Activated naive CD4-positive, alpha-beta T cell treated with anti-CD3 and anti-CD28 coated beads, Interleukin-2, amount 50 U/mL, for 24 hours (primary cell): ENCODE measurements at regions not wholly inside any gene's neighbourhood (a gene's known extent, or its start where the extent isn't known, plus 50 kb on each side); places are given as distances from the start of the nearest gene placed in this dataset.

ENCODE experiments used
- H3K27ac Mint-ChIP-seq: one replicate; pipeline ENCODE4 v1.8.0; 2021; ENCODE audit warnings: mild to moderate bottlenecking, mixed read lengths
- H3K27me3 Mint-ChIP-seq: one replicate; pipeline ENCODE4 v1.8.0; 2021; ENCODE audit warnings: mixed read lengths
- H3K36me3 Mint-ChIP-seq: one replicate; pipeline ENCODE4 v1.8.0; 2021; ENCODE audit warnings: mixed read lengths
- H3K4me1 Mint-ChIP-seq: one replicate; pipeline ENCODE4 v1.8.0; 2021; ENCODE audit warnings: mixed read lengths
- H3K4me3 Mint-ChIP-seq: one replicate; pipeline ENCODE4 v1.8.0; 2021; ENCODE audit warnings: mild to moderate bottlenecking, mixed read lengths
- H3K9me3 Mint-ChIP-seq: one replicate; pipeline ENCODE4 v1.8.0; 2021; ENCODE audit warnings: mixed read lengths

DNA sequence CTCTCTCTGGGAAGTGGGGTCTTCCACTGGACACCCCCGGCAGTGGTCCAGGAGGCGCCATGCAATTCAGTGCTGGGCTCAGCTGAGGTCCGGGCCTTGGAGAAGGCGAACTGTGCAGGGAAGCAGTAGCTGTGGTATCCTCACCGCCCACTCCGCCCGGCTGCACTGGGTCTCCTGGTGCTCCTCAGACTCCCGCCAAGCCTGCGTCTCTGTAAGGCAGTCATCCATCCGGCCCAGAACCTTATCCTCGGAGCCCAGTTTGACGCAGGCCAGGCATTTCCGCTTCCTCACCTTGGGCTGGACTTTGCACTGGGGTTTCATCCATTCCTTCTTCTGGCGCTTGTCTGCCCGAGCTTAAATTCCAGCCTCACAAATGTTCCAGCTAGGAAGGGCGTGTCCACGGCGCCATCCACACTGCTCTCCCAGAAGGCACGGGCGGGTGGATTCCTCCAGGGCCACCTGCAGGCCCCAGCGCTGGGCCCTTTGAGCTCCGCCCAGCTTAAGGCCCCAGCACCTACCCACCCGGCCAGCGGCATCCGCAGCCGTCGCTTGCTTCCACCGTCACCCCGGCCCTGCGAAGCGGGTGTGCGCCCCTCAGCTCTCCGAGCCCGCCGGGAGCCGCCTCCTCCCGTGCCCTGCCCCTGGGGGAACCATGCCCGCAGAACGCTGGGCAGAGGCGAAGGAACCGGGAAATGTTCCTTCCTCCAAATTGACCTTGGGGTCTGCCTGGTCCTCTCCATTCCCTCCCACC, 1884.8 kb downstream of the TP53TG3F start:
- H3K9me3 Mint-ChIP-seq: peaks cover 25% of the 10 kb centered on the region
- no peaks in the 10 kb centered on the region for H3K4me1 Mint-ChIP-seq
- H3K36me3 Mint-ChIP-seq: no peaks in the 10 kb centered on the region
- no peaks in the 10 kb centered on the region for H3K27me3 Mint-ChIP-seq
- no peak overlapping the region for H3K4me3 Mint-ChIP-seq
- H3K27ac Mint-ChIP-seq: no peak overlapping the region

- Mint-ChIP-seq H3K4me1 (no peaks in the 10 kb centered on the region), H3K27ac (no peak overlapping the region), H3K27me3 (no peaks in the 10 kb centered on the region), H3K36me3 (no peaks in the 10 kb centered on the region), H3K4me3 (no peak overlapping the region), H3K9me3 (peaks cover 6% of the 10 kb centered on the region)
Measured at GRCh38 chr16:35352431-35352830, 1893.0 kb downstream of the TP53TG3F start.

GRCh38 chr16:35363510-35363909, 1904.1 kb downstream of the TP53TG3F start:
- Mint-ChIP-seq H3K4me3 (no peak overlapping the region), H3K9me3 (no peaks in the 10 kb centered on the region), H3K36me3 (no peaks in the 10 kb centered on the region), H3K27ac (no peak overlapping the region), H3K4me1 (no peaks in the 10 kb centered on the region), H3K27me3 (no peaks in the 10 kb centered on the region)

- Mint-ChIP-seq H3K9me3 (no peaks in the 10 kb centered on the region), H3K27me3 (no peaks in the 10 kb centered on the region), H3K27ac (no peak overlapping the region), H3K36me3 (no peaks in the 10 kb centered on the region), H3K4me1 (no peaks in the 10 kb centered on the region), H3K4me3 (no peak overlapping the region)
Measured at GRCh38 chr16:35364263-35364662, 1904.9 kb downstream of the TP53TG3F start.

GRCh38 chr16:35365675-35366074, 1906.3 kb downstream of the TP53TG3F start:
- Mint-ChIP-seq H3K9me3 (no peaks in the 10 kb centered on the region), H3K27me3 (no peaks in the 10 kb centered on the region), H3K4me3 (no peak overlapping the region), H3K36me3 (no peaks in the 10 kb centered on the region), H3K4me1 (no peaks in the 10 kb centered on the region), H3K27ac (no peak overlapping the region)

GRCh38 chr16:35370617-35371016, 1911.2 kb downstream of the TP53TG3F start:
- H3K27me3 Mint-ChIP-seq: no peaks in the 10 kb centered on the region
- no peaks in the 10 kb centered on the region for H3K9me3 Mint-ChIP-seq
- no peak overlapping the region for H3K27ac Mint-ChIP-seq
- no peak overlapping the region for H3K4me3 Mint-ChIP-seq
- H3K4me1 Mint-ChIP-seq: no peaks in the 10 kb centered on the region
- H3K36me3 Mint-ChIP-seq: no peaks in the 10 kb centered on the region

DNA sequence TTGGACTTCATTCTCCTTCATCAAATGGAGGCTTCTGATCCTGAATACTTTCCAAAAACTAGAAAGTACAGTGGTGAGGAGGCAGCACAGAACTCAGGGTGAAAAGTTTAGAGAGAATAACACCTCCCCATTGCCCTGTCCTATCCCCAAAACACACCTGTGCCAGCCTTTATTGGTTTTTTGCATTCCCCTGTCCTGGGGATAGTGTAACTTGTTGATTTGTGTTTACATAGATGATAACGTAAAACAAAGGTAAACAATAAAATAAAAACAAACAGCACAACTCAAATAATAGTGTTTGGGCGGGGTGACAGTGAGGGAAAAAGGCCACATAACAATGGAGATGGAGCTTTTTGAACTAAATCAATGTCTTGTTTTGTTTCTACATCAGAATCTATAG, 1917.7 kb downstream of the TP53TG3F start:
- no peaks in the 10 kb centered on the region for H3K4me1 Mint-ChIP-seq
- H3K36me3 Mint-ChIP-seq: no peaks in the 10 kb centered on the region
- H3K27ac Mint-ChIP-seq: no peak overlapping the region
- H3K9me3 Mint-ChIP-seq: peaks cover 11% of the 10 kb centered on the region
- no peaks in the 10 kb centered on the region for H3K27me3 Mint-ChIP-seq
- no peak overlapping the region for H3K4me3 Mint-ChIP-seq

DNA sequence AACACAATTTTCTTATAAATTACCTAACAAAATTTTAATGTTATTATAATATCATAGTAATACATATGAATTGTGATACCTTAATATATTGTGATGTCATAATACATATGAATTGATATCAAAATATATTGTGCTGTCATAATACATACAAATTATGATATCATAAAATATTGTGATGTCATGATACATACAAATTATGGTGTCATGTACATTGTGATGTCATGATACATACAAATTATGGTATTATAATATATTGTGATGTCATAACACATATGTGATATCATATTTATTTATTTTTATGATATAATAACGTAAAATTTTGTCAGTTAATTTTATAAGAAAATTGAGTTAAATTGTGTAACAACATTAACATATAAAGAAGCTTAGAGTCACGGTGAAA, 1927.2 kb downstream of the TP53TG3F start:
- no peaks in the 10 kb centered on the region for H3K36me3 Mint-ChIP-seq
- H3K9me3 Mint-ChIP-seq: peaks cover 20% of the 10 kb centered on the region
- no peak overlapping the region for H3K4me3 Mint-ChIP-seq
- H3K27ac Mint-ChIP-seq: no peak overlapping the region
- H3K27me3 Mint-ChIP-seq: no peaks in the 10 kb centered on the region
- no peaks in the 10 kb centered on the region for H3K4me1 Mint-ChIP-seq

DNA sequence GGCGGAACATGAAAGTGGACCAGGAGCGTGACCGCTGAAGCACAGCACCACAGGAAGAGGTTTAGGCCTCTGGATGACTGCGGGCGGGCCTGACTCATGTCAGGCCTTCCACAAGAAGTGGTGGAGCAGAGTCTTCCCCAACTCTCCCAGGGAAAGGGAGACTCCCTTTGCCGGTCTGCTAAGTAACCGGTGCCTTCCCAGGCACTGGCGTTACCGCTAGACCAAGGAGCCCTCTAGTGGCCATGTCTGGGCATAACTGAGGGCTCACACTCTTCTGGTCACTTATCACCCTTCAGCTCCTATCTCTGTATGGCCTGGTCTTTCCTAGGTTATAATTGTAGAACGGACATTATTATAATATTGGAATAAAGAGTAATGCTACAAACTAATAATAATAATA, 1931.9 kb downstream of the TP53TG3F start:
- H3K4me1 Mint-ChIP-seq: no peaks in the 10 kb centered on the region
- H3K9me3 Mint-ChIP-seq: peaks cover 20% of the 10 kb centered on the region
- no peak overlapping the region for H3K4me3 Mint-ChIP-seq
- no peaks in the 10 kb centered on the region for H3K36me3 Mint-ChIP-seq
- no peak overlapping the region for H3K27ac Mint-ChIP-seq
- no peaks in the 10 kb centered on the region for H3K27me3 Mint-ChIP-seq

- H3K9me3 Mint-ChIP-seq: peaks cover 7% of the 10 kb centered on the region
- no peaks in the 10 kb centered on the region for H3K27me3 Mint-ChIP-seq
Measured at GRCh38 chr16:35398180-35398579, 1938.8 kb downstream of the TP53TG3F start.

GRCh38 chr16:35399133-35399532, 1939.7 kb downstream of the TP53TG3F start:
- Mint-ChIP-seq H3K4me1 (no peaks in the 10 kb centered on the region), H3K9me3 (peaks cover 7% of the 10 kb centered on the region), H3K27ac (no peak overlapping the region), H3K36me3 (no peaks in the 10 kb centered on the region), H3K27me3 (no peaks in the 10 kb centered on the region), H3K4me3 (no peak overlapping the region)

More at GRCh38 chr16:35398180-35398579, 1938.8 kb downstream of the TP53TG3F start:
- no peaks in the 10 kb centered on the region for H3K36me3 Mint-ChIP-seq
- H3K27ac Mint-ChIP-seq: no peak overlapping the region
- H3K4me3 Mint-ChIP-seq: no peak overlapping the region
- H3K4me1 Mint-ChIP-seq: no peaks in the 10 kb centered on the region

DNA sequence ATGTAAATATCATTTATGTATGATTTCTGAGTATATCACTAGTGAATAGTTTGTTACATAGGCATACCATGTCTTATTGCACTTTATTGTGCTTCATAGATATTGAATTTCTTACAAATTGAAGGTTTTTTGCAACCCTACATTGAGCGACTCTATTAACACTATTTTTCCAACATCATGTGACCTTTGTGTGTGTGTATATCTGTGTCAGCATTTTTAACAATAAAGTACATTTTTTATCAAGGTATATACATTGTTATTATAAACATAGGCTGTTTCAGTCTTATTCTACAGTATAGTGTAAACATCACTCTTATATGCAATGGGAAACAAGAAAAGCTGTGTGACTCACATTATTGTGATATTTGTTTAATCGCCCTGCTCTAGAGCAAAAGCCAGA, 1944.9 kb downstream of the TP53TG3F start:
- Mint-ChIP-seq H3K4me1 (no peaks in the 10 kb centered on the region), H3K36me3 (no peaks in the 10 kb centered on the region), H3K27ac (no peak overlapping the region), H3K4me3 (no peak overlapping the region), H3K9me3 (peaks cover 13% of the 10 kb centered on the region), H3K27me3 (no peaks in the 10 kb centered on the region)

- Mint-ChIP-seq H3K36me3 (no peaks in the 10 kb centered on the region), H3K27ac (no peak overlapping the region), H3K4me3 (no peak overlapping the region), H3K27me3 (no peaks in the 10 kb centered on the region), H3K9me3 (peaks cover 13% of the 10 kb centered on the region), H3K4me1 (no peaks in the 10 kb centered on the region)
Measured at GRCh38 chr16:35405526-35405925, 1946.1 kb downstream of the TP53TG3F start.

- H3K9me3 Mint-ChIP-seq: peaks cover 24% of the 10 kb centered on the region
- H3K27ac Mint-ChIP-seq: no peak overlapping the region
- H3K27me3 Mint-ChIP-seq: no peaks in the 10 kb centered on the region
Measured at GRCh38 chr16:35409503-35409902, 1950.1 kb downstream of the TP53TG3F start.

GRCh38 chr16:35410438-35410837, 1951.0 kb downstream of the TP53TG3F start:
- H3K36me3 Mint-ChIP-seq: no peaks in the 10 kb centered on the region
- no peak overlapping the region for H3K4me3 Mint-ChIP-seq
- peaks cover 24% of the 10 kb centered on the region for H3K9me3 Mint-ChIP-seq
- no peak overlapping the region for H3K27ac Mint-ChIP-seq
- H3K27me3 Mint-ChIP-seq: no peaks in the 10 kb centered on the region
- no peaks in the 10 kb centered on the region for H3K4me1 Mint-ChIP-seq

More at GRCh38 chr16:35409503-35409902, 1950.1 kb downstream of the TP53TG3F start:
- Mint-ChIP-seq H3K4me3 (no peak overlapping the region), H3K36me3 (no peaks in the 10 kb centered on the region), H3K4me1 (no peaks in the 10 kb centered on the region)

DNA sequence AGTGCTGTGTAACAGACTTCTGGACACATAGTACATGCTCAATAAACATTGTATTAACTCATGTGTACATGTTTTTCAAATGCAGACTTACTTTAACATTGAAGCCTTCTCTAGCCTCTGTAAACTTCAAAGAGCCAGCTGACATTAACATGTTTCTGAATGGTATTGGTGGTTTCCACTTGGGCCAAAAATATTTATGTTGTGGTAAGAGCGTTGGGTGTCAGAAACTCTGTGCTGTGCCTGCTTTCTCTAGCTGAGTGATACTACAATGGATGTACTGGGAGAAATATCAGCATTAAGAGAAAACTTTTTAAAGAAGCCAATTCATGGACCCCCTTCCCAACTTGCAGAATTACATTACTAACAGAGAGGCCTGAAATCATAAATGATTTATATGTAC, 1951.7 kb downstream of the TP53TG3F start:
- Mint-ChIP-seq H3K9me3 (peaks cover 23% of the 10 kb centered on the region), H3K27me3 (no peaks in the 10 kb centered on the region), H3K4me1 (no peaks in the 10 kb centered on the region), H3K27ac (no peak overlapping the region), H3K36me3 (no peaks in the 10 kb centered on the region), H3K4me3 (no peak overlapping the region)

DNA sequence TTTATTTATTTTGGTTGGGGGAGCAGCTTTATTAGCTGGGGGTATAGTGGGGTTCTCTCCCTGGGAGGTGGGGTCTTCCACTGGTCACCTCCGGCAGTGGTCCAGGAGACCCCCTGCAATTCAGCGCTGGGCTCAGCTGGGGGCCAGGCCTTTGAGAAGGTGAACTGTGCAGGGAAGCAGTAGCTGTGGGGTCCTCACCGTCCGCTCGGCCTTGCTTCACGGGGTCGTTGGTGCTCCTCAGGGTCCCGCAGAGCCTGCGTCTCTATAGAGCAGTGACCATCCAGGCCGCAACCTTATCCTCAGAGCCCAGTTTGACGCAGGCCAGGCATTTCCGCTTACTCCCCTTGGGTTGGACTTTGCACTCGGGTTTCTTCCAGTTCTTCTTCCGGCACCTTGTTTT, 1954.7 kb downstream of the TP53TG3F start:
- no peak overlapping the region for H3K27ac Mint-ChIP-seq
- no peaks in the 10 kb centered on the region for H3K27me3 Mint-ChIP-seq
- H3K9me3 Mint-ChIP-seq: peaks cover 20% of the 10 kb centered on the region
- no peaks in the 10 kb centered on the region for H3K4me1 Mint-ChIP-seq
- H3K36me3 Mint-ChIP-seq: no peaks in the 10 kb centered on the region
- H3K4me3 Mint-ChIP-seq: no peak overlapping the region
